A673 (cell line): ENCODE measurements at regions not wholly inside any gene's neighbourhood (a gene's known extent, or its start where the extent isn't known, plus 50 kb on each side); places are given as distances from the start of the nearest gene placed in this dataset.

Experiments
- BruUV-seq: library from RNA; stranded (reverse); fragments of 400-500 nt; replicated peaks from 2 replicates; lab custom pipeline; 2021; lab: Mats Ljungman, UMichigan
- CTCF ChIA-PET: fragments of 300-600 bp; sonication (Branson Sonifier 250); formaldehyde crosslinking; loops from one replicate; lab custom pipeline; 2022; ENCODE audit warnings: antibody characterized with exemption; lab: Charles Lee
- POLR2A ChIA-PET: fragments of 300-600 bp; sonication (Branson Sonifier 250); formaldehyde crosslinking; loops from one replicate; lab custom pipeline; 2022; ENCODE audit warnings: antibody characterized with exemption; ENCODE audit not compliant: low non-redundant PET; lab: Charles Lee
- DNase-seq: peaks from one replicate; pipeline ENCODE4 v3.0.0-alpha.2; 2015; ENCODE audit warnings: low spot score
- H3K27ac ChIP-seq: fragments of 200-600 bp; sonication (generic); 2 replicates; pipeline ENCODE4 v1.5.1; 2016; ENCODE audit warnings: mixed run types, low read depth, mild to moderate bottlenecking, mixed read lengths, antibody characterized with exemption, low read length; ENCODE audit not compliant: poor library complexity, severe bottlenecking
- H3K27me3 ChIP-seq: fragments of 200-600 bp; sonication (generic); replicated peaks from 2 replicates; pipeline ENCODE4 v1.6.1; 2017; ENCODE audit warnings: mixed run types, low read depth, mild to moderate bottlenecking, mixed read lengths, antibody characterized with exemption, low read length; ENCODE audit not compliant: insufficient read depth, poor library complexity
- H3K36me3 ChIP-seq: fragments of 200-600 bp; sonication (generic); 2 replicates; pipeline ENCODE4 v1.6.1; 2016; ENCODE audit warnings: mixed run types, mild to moderate bottlenecking, mixed read lengths, antibody characterized with exemption, low read length; ENCODE audit not compliant: insufficient read depth, poor library complexity, severe bottlenecking
- H3K4me1 ChIP-seq: fragments of 200-600 bp; sonication (generic); 2 replicates; pipeline ENCODE4 v1.6.1; 2017; ENCODE audit warnings: mixed run types, mild to moderate bottlenecking, mixed read lengths, antibody characterized with exemption, low read length; ENCODE audit not compliant: insufficient read depth, poor library complexity, severe bottlenecking
- H3K4me3 ChIP-seq: fragments of 200-600 bp; sonication (generic); 2 replicates; pipeline ENCODE4 v1.5.1; 2016; ENCODE audit warnings: low read depth, mixed run types, mild to moderate bottlenecking, mixed read lengths, low read length; ENCODE audit not compliant: poor library complexity, severe bottlenecking
- H3K9me3 ChIP-seq: fragments of 200-600 bp; sonication (generic); 2 replicates; pipeline ENCODE4 v1.6.1; 2016; ENCODE audit warnings: mixed run types, low read depth, mild to moderate bottlenecking, mixed read lengths, antibody characterized with exemption, low read length; ENCODE audit not compliant: poor library complexity, severe bottlenecking
- CTCF ChIP-seq: fragments of 300-800, 200-600 bp; sonication (generic); conservative IDR thresholded peaks from 2 replicates; pipeline ENCODE4 v1.5.1; 2017; ENCODE audit warnings: low read depth, mild to moderate bottlenecking, antibody characterized with exemption, low read length, moderate library complexity, mixed read lengths
- EZH2 ChIP-seq: fragments of 200-600 bp; sonication (generic); IDR thresholded peaks from 2 replicates; pipeline ENCODE4 v1.6.1; 2017; ENCODE audit warnings: borderline replicate concordance, low read depth, mild to moderate bottlenecking, mixed read lengths, antibody characterized with exemption, low read length; ENCODE audit not compliant: poor library complexity, severe bottlenecking
- intact Hi-C: fragments of 100-400 bp; cut with micrococcal nuclease; formaldehyde crosslinking; loops from one replicate; pipeline ENCODE4 v1.10.0; 2022; ENCODE audit not compliant: unreplicated experiment

- H3K27ac ChIP-seq: no peak overlapping the region
- BruUV-seq: no TSS peak
- TF ChIP-seq EZH2: no peak
- TF ChIP-seq CTCF: no peak
- H3K9me3 ChIP-seq: no peaks in the 10 kb centered on the region
- DNase-seq: no peak
- H3K4me3 ChIP-seq: no peak overlapping the region
- no peaks in the 10 kb centered on the region for H3K4me1 ChIP-seq
- peaks cover 31% of the 10 kb centered on the region for H3K36me3 ChIP-seq
- ChIA-PET POLR2A (no interaction called here), CTCF (no interaction called here)
- intact Hi-C loops: no loop called here
- H3K27me3 ChIP-seq: no peaks in the 10 kb centered on the region
Measured at GRCh38 chr9:16052146-16052545, 499.3 kb downstream of the CCDC171 start.

- H3K9me3 ChIP-seq: no peaks in the 10 kb centered on the region
- no peak for DNase-seq
- no peak overlapping the region for H3K27ac ChIP-seq
- no peaks in the 10 kb centered on the region for H3K4me1 ChIP-seq
- H3K27me3 ChIP-seq: no peaks in the 10 kb centered on the region
- TF ChIP-seq EZH2 (no peak), CTCF (no peak)
- BruUV-seq: no TSS peak
- intact Hi-C loops: no loop called here
- CTCF ChIA-PET: no interaction called here
- POLR2A ChIA-PET: no interaction called here
- peaks cover 29% of the 10 kb centered on the region for H3K36me3 ChIP-seq
- H3K4me3 ChIP-seq: no peak overlapping the region
Measured at GRCh38 chr9:16052757-16053530, 500.1 kb downstream of the CCDC171 start.

GRCh38 chr9:16057541-16057940, 504.7 kb downstream of the CCDC171 start:
- DNase-seq: no peak
- Histone ChIP-seq H3K27ac (no peak overlapping the region), H3K27me3 (no peaks in the 10 kb centered on the region), H3K9me3 (no peaks in the 10 kb centered on the region), H3K36me3 (peaks cover 48% of the 10 kb centered on the region), H3K4me3 (no peak overlapping the region), H3K4me1 (no peaks in the 10 kb centered on the region)
- TF ChIP-seq CTCF (no peak), EZH2 (no peak)
- ChIA-PET CTCF (no interaction called here), POLR2A (no interaction called here)
- BruUV-seq: no TSS peak
- intact Hi-C loops: no loop called here
